H9 (cell line): ENCODE measurements at regions not wholly inside any gene's neighbourhood (a gene's known extent, or its start where the extent isn't known, plus 50 kb on each side); places are given as distances from the start of the nearest gene placed in this dataset.

ENCODE experiments used
- DNase-seq: peaks from one replicate; pipeline ENCODE4 v3.0.0-alpha.2; 2017
- H2AFZ ChIP-seq: one replicate; pipeline ENCODE4 v1.6.1; 2013; ENCODE audit warnings: mild to moderate bottlenecking, low read length, control low read depth, moderate library complexity
- H2AK5ac ChIP-seq: 2 replicates; pipeline ENCODE4 v1.6.1; 2013; ENCODE audit warnings: low read length, control low read depth, mixed read lengths; ENCODE audit not compliant: insufficient read length
- H2BK120ac ChIP-seq: one replicate; pipeline ENCODE4 v1.6.1; 2013; ENCODE audit warnings: low read depth, mild to moderate bottlenecking, low read length, control low read depth, inconsistent platforms; ENCODE audit not compliant: poor library complexity, severe bottlenecking
- H2BK12ac ChIP-seq: 2 replicates; pipeline ENCODE4 v1.6.1; 2013; ENCODE audit warnings: low read length, control low read depth, mixed read lengths, low read depth; ENCODE audit not compliant: insufficient read length
- H2BK15ac ChIP-seq: 2 replicates; pipeline ENCODE4 v1.6.1; 2013; ENCODE audit warnings: low read depth, low read length, control low read depth
- H2BK20ac ChIP-seq: one replicate; pipeline ENCODE4 v1.6.1; 2013; ENCODE audit warnings: low read depth, mild to moderate bottlenecking, low read length, control low read depth, inconsistent platforms; ENCODE audit not compliant: poor library complexity, severe bottlenecking
- H2BK5ac ChIP-seq: 2 replicates; pipeline ENCODE4 v1.6.1; 2013; ENCODE audit warnings: low read length, control low read depth, mixed read lengths; ENCODE audit not compliant: insufficient read length
- H3K14ac ChIP-seq: 2 replicates; pipeline ENCODE4 v1.6.1; 2013; ENCODE audit warnings: low read length, control low read depth; ENCODE audit not compliant: insufficient read depth
- H3K18ac ChIP-seq: 2 replicates; pipeline ENCODE4 v1.6.1; 2013; ENCODE audit warnings: low read depth, mild to moderate bottlenecking, mixed read lengths, low read length, control low read depth; ENCODE audit not compliant: insufficient read length
- H3K23ac ChIP-seq: 2 replicates; pipeline ENCODE4 v1.6.1; 2013; ENCODE audit warnings: low read length, control low read depth, mixed read lengths, low read depth; ENCODE audit not compliant: insufficient read length
- H3K23me2 ChIP-seq: 2 replicates; pipeline ENCODE4 v1.6.1; 2013; ENCODE audit warnings: low read depth, mild to moderate bottlenecking, mixed read lengths, low read length, control low read depth; ENCODE audit not compliant: insufficient read length, poor library complexity, severe bottlenecking
- H3K27ac ChIP-seq: 2 replicates; pipeline ENCODE4 v1.5.1; 2013; ENCODE audit warnings: low read length, control low read depth, mixed read lengths, low read depth; ENCODE audit not compliant: insufficient read length
- H3K27me3 ChIP-seq: 2 replicates; pipeline ENCODE4 v1.6.1; 2013; ENCODE audit warnings: low read length, control low read depth, inconsistent platforms; ENCODE audit not compliant: insufficient read depth
- H3K4ac ChIP-seq: 2 replicates; pipeline ENCODE4 v1.6.1; 2013; ENCODE audit warnings: low read depth, mild to moderate bottlenecking, control low read depth, inconsistent platforms, low read length, moderate library complexity
- H3K4me1 ChIP-seq: 2 replicates; pipeline ENCODE4 v1.6.1; 2013; ENCODE audit warnings: low read length, control low read depth, inconsistent platforms; ENCODE audit not compliant: insufficient read depth
- H3K4me2 ChIP-seq: 2 replicates; pipeline ENCODE4 v1.6.1; 2013; ENCODE audit warnings: low read length, control low read depth, mixed read lengths; ENCODE audit not compliant: insufficient read length, insufficient read depth
- H3K56ac ChIP-seq: 2 replicates; pipeline ENCODE4 v1.6.1; 2013; ENCODE audit warnings: low read depth, mild to moderate bottlenecking, mixed read lengths, low read length, control low read depth; ENCODE audit not compliant: insufficient read length
- H3K79me1 ChIP-seq: 2 replicates; pipeline ENCODE4 v1.6.1; 2013; ENCODE audit warnings: low read depth, mild to moderate bottlenecking, moderate library complexity, low read length, control low read depth, inconsistent platforms; ENCODE audit not compliant: insufficient read depth, poor library complexity, severe bottlenecking
- H3K79me2 ChIP-seq: 2 replicates; pipeline ENCODE4 v1.6.1; 2013; ENCODE audit warnings: low read length, control low read depth, inconsistent platforms; ENCODE audit not compliant: insufficient read depth
- H3K9ac ChIP-seq: 2 replicates; pipeline ENCODE4 v1.6.1; 2013; ENCODE audit warnings: low read length, control low read depth, mixed read lengths; ENCODE audit not compliant: insufficient read length; ENCODE audit errors: extremely low read depth
- H3K9me3 ChIP-seq: one replicate; pipeline ENCODE4 v1.6.1; 2013; ENCODE audit warnings: low read depth, low read length, inconsistent platforms; ENCODE audit not compliant: control insufficient read depth
- H3T11ph ChIP-seq: one replicate; pipeline ENCODE4 v1.6.1; 2013; ENCODE audit warnings: mild to moderate bottlenecking, low read length, control low read depth, inconsistent platforms
- H4K20me1 ChIP-seq: one replicate; pipeline ENCODE4 v1.6.1; 2013; ENCODE audit not compliant: control insufficient read depth, insufficient read length, insufficient read depth
- H4K5ac ChIP-seq: 2 replicates; pipeline ENCODE4 v1.6.1; 2013; ENCODE audit warnings: low read depth, mild to moderate bottlenecking, mixed read lengths, low read length, control low read depth; ENCODE audit not compliant: insufficient read length
- H4K8ac ChIP-seq: replicated peaks from 2 replicates; pipeline ENCODE4 v1.6.1; 2013; ENCODE audit warnings: low read length, control low read depth, mixed read lengths, low read depth; ENCODE audit not compliant: insufficient read length
- H4K91ac ChIP-seq: 2 replicates; pipeline ENCODE4 v1.6.1; 2013; ENCODE audit warnings: low read depth, mild to moderate bottlenecking, moderate library complexity, mixed read lengths, low read length, control low read depth; ENCODE audit not compliant: insufficient read length
- H3K27ac Mint-ChIP-seq, 3 experiments: 2 replicates in 2 of 3; 3 replicates in 1 of 3; pipeline ENCODE4 v1.8.0; 2020 to 2021; ENCODE audit warnings: mixed read lengths in 3 of 3, mild to moderate bottlenecking in 1 of 3, moderate library complexity in 1 of 3
- H3K27me3 Mint-ChIP-seq: 2 replicates; pipeline ENCODE4 v1.8.0; 2021; ENCODE audit warnings: low read depth, mild to moderate bottlenecking, moderate library complexity, mixed read lengths
- H3K36me3 Mint-ChIP-seq, 3 experiments: 2 replicates in 2 of 3; 3 replicates in 1 of 3; pipeline ENCODE4 v1.8.0; 2020 to 2021; ENCODE audit warnings: low read depth in 3 of 3, mixed read lengths in 3 of 3; ENCODE audit not compliant: insufficient read depth in 1 of 3
- H3K4me1 Mint-ChIP-seq, 2 experiments: 2 replicates each; pipeline ENCODE4 v1.8.0; 2020; ENCODE audit warnings: mixed read lengths in 2 of 2
- H3K4me3 Mint-ChIP-seq, 2 experiments: 2 replicates in 1 of 2; 3 replicates in 1 of 2; pipeline ENCODE4 v1.8.0; 2020 to 2021; ENCODE audit warnings: mild to moderate bottlenecking in 2 of 2, mixed read lengths in 2 of 2, moderate library complexity in 1 of 2
- H3K9me3 Mint-ChIP-seq, 2 experiments: 2 replicates in 1 of 2; 3 replicates in 1 of 2; pipeline ENCODE4 v1.8.0; 2020; ENCODE audit warnings: mild to moderate bottlenecking in 2 of 2, mixed read lengths in 2 of 2, moderate library complexity in 1 of 2
- CTCF ChIP-seq: fragments of 200-600 bp; sonication (generic); conservative IDR thresholded peaks from 3 replicates; pipeline ENCODE4 v1.8.0; 2021; ENCODE audit warnings: antibody characterized with exemption, mild to moderate bottlenecking
- WGBS: extraction: QIAGEN DNeasy Blood & Tissue Kit; methylation state at CpG from one replicate; pipeline ENCODE4 v1.1.7; 2013; ENCODE audit warnings: missing lambda C conversion rate, low lambda C conversion rate, mixed read lengths; ENCODE audit not compliant: insufficient read length; ENCODE audit errors: extremely low coverage; 5-methylcytosine and 5-hydroxymethylcytosine counted together

GRCh38 chr4:28462766-28463700, 1602.4 kb downstream of the STIM2 start:
- no peak overlapping the region for H2BK15ac ChIP-seq
- H3K4me1 ChIP-seq = no peaks in the 10 kb centered on the region; the same call in 1 of the 2 replicates
- H2AK5ac ChIP-seq = no peak overlapping the region
- no peaks in the 10 kb centered on the region for H3K79me1 ChIP-seq
- H2BK5ac ChIP-seq = no peak overlapping the region
- no peak overlapping the region for H4K8ac ChIP-seq
- no peak overlapping the region for H3K9ac ChIP-seq
- no peak overlapping the region for H2BK20ac ChIP-seq
- H3K27ac ChIP-seq = no peak overlapping the region
- no peak overlapping the region for H3K27ac Mint-ChIP-seq
- no peak for DNase-seq
- no peak overlapping the region for H3K56ac ChIP-seq
- H3K79me2 ChIP-seq = no peaks in the 10 kb centered on the region
- H4K91ac ChIP-seq = no peak overlapping the region
- H3K23ac ChIP-seq = no peak overlapping the region
- H3K27me3 Mint-ChIP-seq = no peaks in the 10 kb centered on the region; the same call in 1 of the 2 replicates
- H4K5ac ChIP-seq = no peak overlapping the region
- peaks cover 8 to 9% of the 10 kb centered on the region in 2 experiments; a peak in 3 of 4 replicates for H3K4me1 Mint-ChIP-seq
- H2BK120ac ChIP-seq = no peak overlapping the region
- no peak overlapping the region for H3K4me3 Mint-ChIP-seq
- H4K20me1 ChIP-seq = no peaks in the 10 kb centered on the region
- no peaks in the 10 kb centered on the region for H3K36me3 Mint-ChIP-seq
- no peak overlapping the region for H3K14ac ChIP-seq
- H3K27me3 ChIP-seq = no peaks in the 10 kb centered on the region
- H3K4ac ChIP-seq = no peak overlapping the region
- peak; percentile 47; the same call in 2 of the 3 replicates for TF ChIP-seq CTCF
- no peak overlapping the region for H2AFZ ChIP-seq
- no peak overlapping the region for H3K4me2 ChIP-seq
- no peaks in the 10 kb centered on the region for H3K9me3 Mint-ChIP-seq
- H2BK12ac ChIP-seq = no peak overlapping the region
- no peaks in the 10 kb centered on the region for H3K9me3 ChIP-seq
- H3K18ac ChIP-seq = no peak overlapping the region
- WGBS = no CpG with 5 or more reads among the region's 7 CpGs
- no peak overlapping the region for H3T11ph ChIP-seq
- H3K23me2 ChIP-seq = no peaks in the 10 kb centered on the region
